Mesendoderm (in vitro differentiated cells): ENCODE measurements at regions not wholly inside any gene's neighbourhood (a gene's known extent, or its start where the extent isn't known, plus 50 kb on each side); places are given as distances from the start of the nearest gene placed in this dataset.
"Not testable (repeated sequence)": the region's sequence is repeated elsewhere in the genome, so short reads cannot be mapped to it uniquely, and the experiment has no call there.

Experiments
- DNase-seq: peaks from one replicate; pipeline ENCODE4 v3.0.0; 2013
- H2AK5ac ChIP-seq: 2 replicates; pipeline ENCODE4 v1.6.1; 2013; ENCODE audit warnings: low read length, inconsistent platforms
- H2BK120ac ChIP-seq: 2 replicates; pipeline ENCODE4 v1.6.1; 2013; ENCODE audit warnings: low read depth, mild to moderate bottlenecking, low read length, moderate library complexity, mixed read lengths
- H2BK15ac ChIP-seq: replicated peaks from 2 replicates; pipeline ENCODE4 v1.6.1; 2013; ENCODE audit warnings: low read depth, mild to moderate bottlenecking, moderate library complexity
- H2BK5ac ChIP-seq: 2 replicates; pipeline ENCODE4 v1.6.1; 2013; ENCODE audit warnings: low read length, inconsistent platforms
- H3K18ac ChIP-seq: 2 replicates; pipeline ENCODE4 v1.6.1; 2013; ENCODE audit warnings: mild to moderate bottlenecking, low read length, mixed read lengths
- H3K23ac ChIP-seq: one replicate; pipeline ENCODE4 v1.6.1; 2013; ENCODE audit warnings: low read length
- H3K27ac ChIP-seq: 2 replicates; pipeline ENCODE4 v1.5.1; 2013; ENCODE audit warnings: low read depth, mild to moderate bottlenecking, inconsistent platforms, low read length, moderate library complexity
- H3K27me3 ChIP-seq: 2 replicates; pipeline ENCODE4 v1.6.1; 2013; ENCODE audit warnings: low read length, control low read depth, mild to moderate bottlenecking, inconsistent platforms; ENCODE audit not compliant: insufficient read depth, poor library complexity
- H3K36me3 ChIP-seq: 2 replicates; pipeline ENCODE4 v1.6.1; 2013; ENCODE audit warnings: low read length, inconsistent platforms; ENCODE audit not compliant: control insufficient read depth, insufficient read depth
- H3K4ac ChIP-seq: one replicate; pipeline ENCODE4 v1.6.1; 2013; ENCODE audit warnings: low read depth, mild to moderate bottlenecking, low read length, moderate library complexity
- H3K4me1 ChIP-seq: 2 replicates; pipeline ENCODE4 v1.6.1; 2013; ENCODE audit warnings: low read depth, low read length, inconsistent platforms; ENCODE audit not compliant: control insufficient read depth
- H3K4me2 ChIP-seq: 2 replicates; pipeline ENCODE4 v1.6.1; 2013; ENCODE audit warnings: low read length
- H3K4me3 ChIP-seq: 2 replicates; pipeline ENCODE4 v1.5.1; 2013; ENCODE audit warnings: mild to moderate bottlenecking, low read length
- H3K56ac ChIP-seq: one replicate; pipeline ENCODE4 v1.6.1; 2013; ENCODE audit warnings: low read length
- H3K79me1 ChIP-seq: 2 replicates; pipeline ENCODE4 v1.6.1; 2013; ENCODE audit warnings: low read length, inconsistent platforms
- H3K79me2 ChIP-seq: 2 replicates; pipeline ENCODE4 v1.6.1; 2013; ENCODE audit warnings: mild to moderate bottlenecking, low read length; ENCODE audit not compliant: control insufficient read depth, insufficient read depth
- H3K9ac ChIP-seq: 2 replicates; pipeline ENCODE4 v1.6.1; 2013; ENCODE audit warnings: low read length, inconsistent platforms
- H4K5ac ChIP-seq: one replicate; pipeline ENCODE4 v1.6.1; 2013; ENCODE audit warnings: low read length
- H4K8ac ChIP-seq: one replicate; pipeline ENCODE4 v1.6.1; 2013; ENCODE audit warnings: low read depth, mild to moderate bottlenecking, control low read depth, low read length, moderate library complexity
- WGBS: extraction: QIAGEN DNeasy Blood & Tissue Kit; methylation state at CpG from one replicate; pipeline ENCODE4 v1.1.7; 2013; ENCODE audit warnings: low lambda C conversion rate, missing lambda C conversion rate; ENCODE audit not compliant: insufficient coverage; ENCODE audit errors: extremely low coverage; 5-methylcytosine and 5-hydroxymethylcytosine counted together

DNA sequence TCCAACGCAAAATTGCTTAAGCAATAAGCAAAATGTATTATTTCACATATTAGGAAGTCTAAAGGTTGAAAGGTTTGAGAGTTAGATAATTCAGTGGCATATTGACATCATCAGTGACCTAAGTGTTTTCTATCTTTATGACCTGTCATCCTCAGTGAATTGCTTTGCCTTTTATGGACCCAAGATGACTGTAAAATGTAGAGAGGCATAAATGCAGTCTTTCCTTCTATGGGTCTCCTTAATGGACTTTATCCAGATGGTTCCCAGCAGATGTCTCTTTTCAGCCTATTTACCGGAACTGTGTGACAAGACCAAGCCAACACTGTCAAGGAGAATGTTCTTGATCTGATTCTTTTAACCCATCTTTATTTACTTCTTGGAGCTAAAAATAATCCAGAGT, 615.8 kb downstream of the TTLL7 start:
- H3K27ac ChIP-seq, H3K36me3 ChIP-seq, H3K4me3 ChIP-seq, H2BK120ac ChIP-seq, H3K4ac ChIP-seq, H3K4me2 ChIP-seq, H3K23ac ChIP-seq, H3K4me1 ChIP-seq, H3K27me3 ChIP-seq, H2AK5ac ChIP-seq, H2BK15ac ChIP-seq, H3K79me2 ChIP-seq, DNase-seq, H3K56ac ChIP-seq, H2BK5ac ChIP-seq, H4K8ac ChIP-seq, H4K5ac ChIP-seq, H3K18ac ChIP-seq, H3K9ac ChIP-seq, H3K79me1 ChIP-seq: not testable (repeated sequence)
- WGBS: no CpG with 5 or more reads among the region's 2 CpGs

DNA sequence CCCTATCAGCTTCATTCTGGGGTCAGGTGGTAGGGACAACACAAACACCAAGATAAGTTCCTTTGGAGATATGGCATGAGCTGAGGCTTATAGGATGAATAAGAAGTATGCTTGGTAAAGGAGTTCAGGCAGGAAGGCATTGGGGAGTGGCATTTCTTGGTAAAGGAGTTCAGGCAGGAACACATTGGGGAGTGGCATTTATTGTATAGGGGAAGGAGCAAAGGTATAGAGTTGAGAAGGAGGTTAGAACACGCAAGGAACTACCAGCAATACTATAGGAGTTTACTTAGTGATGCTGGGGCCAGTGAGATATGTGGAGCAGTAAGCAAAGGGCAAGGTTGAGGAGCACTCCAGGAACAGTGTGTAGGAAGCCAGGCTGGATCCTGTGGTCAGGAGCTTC, 625.9 kb downstream of the TTLL7 start:
- not testable (repeated sequence) for H3K4ac ChIP-seq
- no CpG with 5 or more reads among the region's 1 CpG for WGBS

DNA sequence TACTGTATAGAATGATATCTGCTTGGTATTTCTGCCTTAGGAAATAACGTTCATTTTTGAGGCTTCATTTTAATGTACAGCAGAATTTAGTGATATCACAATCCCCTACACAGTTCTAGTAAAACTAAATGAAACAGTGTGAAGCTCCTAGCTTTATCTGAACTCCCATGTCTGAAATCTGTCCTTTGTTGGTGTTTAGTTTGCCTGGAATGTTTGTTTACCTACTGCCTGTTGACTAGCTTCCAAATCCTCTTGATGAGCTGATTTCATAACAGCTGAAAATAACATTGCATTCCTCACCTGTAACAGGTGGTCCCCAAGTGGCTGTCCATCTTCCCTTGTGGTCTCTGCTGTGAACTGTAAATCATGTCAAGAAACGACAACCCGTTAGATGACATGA, 629.1 kb downstream of the TTLL7 start:
- not testable (repeated sequence) for H3K18ac ChIP-seq, H3K27ac ChIP-seq, H2BK120ac ChIP-seq, H3K4me1 ChIP-seq, H3K79me2 ChIP-seq, H3K9ac ChIP-seq, H3K4ac ChIP-seq, H2AK5ac ChIP-seq, DNase-seq, H2BK15ac ChIP-seq, H3K36me3 ChIP-seq, H3K23ac ChIP-seq, H3K56ac ChIP-seq, H3K79me1 ChIP-seq, H4K5ac ChIP-seq, H3K4me3 ChIP-seq, H2BK5ac ChIP-seq, H4K8ac ChIP-seq, H3K27me3 ChIP-seq, H3K4me2 ChIP-seq
- no CpG with 5 or more reads among the region's 3 CpGs for WGBS

More for the DNA sequence above, 625.9 kb downstream of the TTLL7 start:
- H3K27ac ChIP-seq, H3K9ac ChIP-seq, H3K36me3 ChIP-seq, H2BK5ac ChIP-seq, H3K79me2 ChIP-seq, DNase-seq, H2AK5ac ChIP-seq, H4K8ac ChIP-seq, H2BK120ac ChIP-seq, H3K4me1 ChIP-seq, H2BK15ac ChIP-seq, H3K4me3 ChIP-seq, H3K27me3 ChIP-seq, H4K5ac ChIP-seq, H3K23ac ChIP-seq, H3K4me2 ChIP-seq, H3K18ac ChIP-seq, H3K79me1 ChIP-seq, H3K56ac ChIP-seq: not testable (repeated sequence)

DNA sequence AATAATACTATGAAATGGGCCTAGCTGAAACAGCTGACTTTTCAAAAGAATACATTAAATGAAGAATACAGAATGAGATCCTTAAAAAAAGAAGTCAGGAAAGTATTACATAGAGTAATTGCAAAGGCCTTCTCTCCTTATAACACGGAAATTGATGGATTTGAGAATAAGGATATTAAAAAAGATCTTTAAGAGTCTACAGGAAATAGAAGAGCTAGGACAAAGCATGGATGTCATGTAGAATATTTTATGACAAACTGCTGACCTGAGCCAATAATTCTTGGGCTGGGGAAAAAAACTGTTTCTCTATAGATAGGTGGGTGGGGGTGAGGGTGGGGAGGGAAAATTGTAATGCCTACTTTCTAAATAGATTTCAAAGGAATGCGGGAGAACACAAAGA, 633.6 kb downstream of the TTLL7 start:
- H3K36me3 ChIP-seq, H2BK5ac ChIP-seq, H3K9ac ChIP-seq, H3K79me2 ChIP-seq, DNase-seq, H3K4me2 ChIP-seq, H3K27ac ChIP-seq, H3K4ac ChIP-seq, H3K79me1 ChIP-seq, H3K23ac ChIP-seq, H3K18ac ChIP-seq, H2BK120ac ChIP-seq, H3K56ac ChIP-seq, H3K4me3 ChIP-seq, H4K5ac ChIP-seq, H3K27me3 ChIP-seq, H4K8ac ChIP-seq, H2AK5ac ChIP-seq, H3K4me1 ChIP-seq, H2BK15ac ChIP-seq: not testable (repeated sequence)
- no CpG with 5 or more reads among the region's 2 CpGs for whole genome bisulfite sequencing

DNA sequence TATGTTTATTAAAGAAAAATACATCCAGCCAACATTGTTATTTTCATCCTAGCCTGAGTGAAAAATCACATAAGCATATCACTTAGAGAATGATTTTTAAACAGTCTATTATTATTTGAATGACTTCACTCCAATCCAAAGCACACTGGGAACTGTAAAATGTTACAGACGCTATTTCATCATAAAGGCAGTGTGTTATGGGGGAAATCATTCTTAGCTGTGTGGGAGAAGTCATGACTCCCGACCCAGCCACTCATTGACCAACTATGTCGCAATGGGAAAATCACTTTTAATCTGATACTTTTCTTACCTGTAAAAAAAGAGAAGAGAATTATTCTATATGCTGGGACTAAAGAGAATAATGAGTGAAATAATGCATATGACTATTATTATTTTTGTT, 653.6 kb downstream of the TTLL7 start:
- H2BK15ac ChIP-seq, H3K4ac ChIP-seq, H3K79me2 ChIP-seq, H2AK5ac ChIP-seq, H2BK5ac ChIP-seq, H3K27ac ChIP-seq, H3K36me3 ChIP-seq, H2BK120ac ChIP-seq, H4K8ac ChIP-seq, H3K4me1 ChIP-seq, H3K79me1 ChIP-seq, H3K27me3 ChIP-seq, H3K18ac ChIP-seq, DNase-seq, H3K4me2 ChIP-seq, H3K4me3 ChIP-seq, H3K23ac ChIP-seq, H3K9ac ChIP-seq, H3K56ac ChIP-seq, H4K5ac ChIP-seq: not testable (repeated sequence)
- WGBS: no CpG with 5 or more reads among the region's 3 CpGs

DNA sequence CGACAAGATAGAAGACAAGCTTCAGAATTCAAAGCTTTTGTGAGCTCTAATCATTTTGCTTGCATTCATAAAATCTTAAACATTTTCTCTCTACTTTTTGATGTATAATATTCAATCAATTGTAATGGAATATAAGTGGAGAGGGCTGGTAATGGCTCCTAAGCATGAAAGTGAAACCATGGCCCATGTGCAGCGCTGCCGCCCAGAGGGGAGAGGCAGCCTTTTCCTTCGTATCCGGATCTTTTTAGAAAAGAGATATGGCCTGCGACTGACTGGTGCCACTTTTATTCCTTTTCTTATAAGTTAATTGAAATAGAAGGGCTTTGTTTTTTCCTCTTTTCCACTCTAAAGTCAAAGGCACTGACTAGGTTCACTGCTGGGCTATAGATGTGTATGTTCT, 655.2 kb downstream of the TTLL7 start:
- H2BK120ac ChIP-seq, H4K8ac ChIP-seq, H3K4ac ChIP-seq, H2BK5ac ChIP-seq, H2BK15ac ChIP-seq, H3K18ac ChIP-seq, H3K79me1 ChIP-seq, H3K4me3 ChIP-seq, H4K5ac ChIP-seq, H3K4me1 ChIP-seq, H3K36me3 ChIP-seq, H3K79me2 ChIP-seq, H3K23ac ChIP-seq, H2AK5ac ChIP-seq, H3K27me3 ChIP-seq, DNase-seq, H3K56ac ChIP-seq, H3K9ac ChIP-seq, H3K27ac ChIP-seq, H3K4me2 ChIP-seq: not testable (repeated sequence)
- WGBS: no CpG with 5 or more reads among the region's 6 CpGs
